Naive thymus-derived CD8-positive, alpha-beta T cell (primary cell): ENCODE measurements at regions not wholly inside any gene's neighbourhood (a gene's known extent, or its start where the extent isn't known, plus 50 kb on each side); places are given as distances from the start of the nearest gene placed in this dataset.
"Not testable (repeated sequence)": the region's sequence is repeated elsewhere in the genome, so short reads cannot be mapped to it uniquely, and the experiment has no call there.

Source experiments
- ATAC-seq, 2 donors: fragments of 150-1000 bp; cut with Tn5 transposase in 1 of 2; sonication (Bioruptor Pico), chemical (Tn5 transposase) in 1 of 2; 1 replicate in 1 of 2; 2 replicates in 1 of 2; pipeline ENCODE4 v1.10.0; 2021; ENCODE audit warnings: mild to moderate bottlenecking in 2 of 2, moderate library complexity in 2 of 2
- POLR2A ChIA-PET: fragments of 350-600 bp; sonication (Branson Sonifier 250); formaldehyde crosslinking; loops from one replicate; lab custom pipeline; 2021; ENCODE audit warnings: antibody characterized with exemption; lab: Charles Lee
- DNase-seq, 10 donors: peaks; one replicate each; pipeline versions ENCODE4 v3.0.0 to v3.0.0-alpha.2; 2020 to 2022
- H3K27ac Mint-ChIP-seq, 10 donors: one replicate each; pipeline ENCODE4 v1.8.0; 2020 to 2022; ENCODE audit warnings: mild to moderate bottlenecking in 10 of 10, mixed read lengths in 10 of 10, moderate library complexity in 4 of 10, inconsistent platforms in 1 of 10
- H3K27me3 Mint-ChIP-seq, 5 donors: one replicate each; pipeline ENCODE4 v1.8.0; 2021 to 2022; ENCODE audit warnings: mixed read lengths in 5 of 5
- H3K36me3 Mint-ChIP-seq, 3 donors: one replicate each; pipeline ENCODE4 v1.8.0; 2020 to 2022; ENCODE audit warnings: mixed read lengths in 3 of 3, mild to moderate bottlenecking in 2 of 3, inconsistent platforms in 1 of 3
- H3K4me1 Mint-ChIP-seq, 4 donors: one replicate each; pipeline ENCODE4 v1.8.0; 2021 to 2022; ENCODE audit warnings: mixed read lengths in 4 of 4
- H3K4me3 Mint-ChIP-seq, 10 donors: one replicate each; pipeline ENCODE4 v1.8.0; 2020 to 2022; ENCODE audit warnings: mild to moderate bottlenecking in 10 of 10, mixed read lengths in 10 of 10, moderate library complexity in 6 of 10, inconsistent platforms in 1 of 10
- H3K9me3 Mint-ChIP-seq, 9 donors: one replicate each; pipeline ENCODE4 v1.8.0; 2020 to 2022; ENCODE audit warnings: mixed read lengths in 9 of 9, mild to moderate bottlenecking in 3 of 9, inconsistent platforms in 1 of 9, moderate library complexity in 1 of 9

DNA sequence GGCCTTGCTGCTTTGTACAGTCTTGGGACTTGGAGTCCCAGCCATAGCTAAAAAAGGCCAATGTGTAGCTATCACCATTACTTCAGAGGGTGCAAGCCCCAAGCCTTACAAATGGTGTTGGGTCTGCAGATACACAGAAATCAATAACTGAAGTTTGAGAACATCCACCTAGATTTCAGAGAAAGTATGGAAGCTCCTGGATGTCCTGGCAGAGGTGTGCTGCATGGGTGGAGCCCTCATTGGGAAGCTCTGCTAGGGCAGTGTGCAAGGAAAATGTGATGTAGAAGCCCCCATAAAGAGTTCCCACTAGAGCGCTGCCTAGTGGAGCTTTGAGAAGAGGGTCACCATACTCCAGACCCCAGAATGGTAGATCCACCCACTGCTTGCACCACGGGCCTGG, 626.7 kb upstream of the COX7C start:
- Mint-ChIP-seq H3K9me3 (peaks cover 0 to 37% (median 9%) of the 10 kb centered on the region in 9 donors), H3K27ac (no peak overlapping the region), H3K36me3 (peaks cover 0 to 5% (median 0%) of the 10 kb centered on the region in 3 donors), H3K27me3 (no peaks in the 10 kb centered on the region), H3K4me1 (no peaks in the 10 kb centered on the region), H3K4me3 (no peak overlapping the region)
- DNase-seq (no peak), ATAC-seq (no peak)
- POLR2A ChIA-PET = no interaction called here

- DNase-seq, H3K36me3 Mint-ChIP-seq, H3K4me3 Mint-ChIP-seq, H3K4me1 Mint-ChIP-seq, ATAC-seq, POLR2A ChIA-PET, H3K27ac Mint-ChIP-seq, H3K27me3 Mint-ChIP-seq: not testable (repeated sequence)
- peaks cover 0 to 33% (median 11%) of the 10 kb centered on the region in 9 donors for H3K9me3 Mint-ChIP-seq
Observed at GRCh38 chr5:85994653-85995052, 623.1 kb upstream of the COX7C start.

DNA sequence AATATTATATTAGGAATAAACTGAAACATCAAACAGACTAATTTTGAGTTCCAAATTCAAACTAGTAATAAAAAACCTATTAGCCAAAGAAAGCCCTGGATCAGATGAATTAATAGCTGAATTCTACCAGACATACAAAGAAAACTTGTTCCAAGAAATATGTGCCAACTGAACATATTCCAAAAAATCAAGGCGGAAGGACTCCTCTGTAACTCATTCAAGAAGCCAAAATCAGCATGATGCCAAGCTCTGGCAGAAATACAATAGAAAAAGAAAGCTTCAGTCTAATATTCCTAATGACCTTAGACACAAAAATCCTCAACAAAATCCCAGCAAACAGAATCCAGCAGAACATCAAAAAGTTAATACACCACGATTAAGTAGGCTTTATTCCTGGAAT, 619.1 kb upstream of the COX7C start:
- Mint-ChIP-seq H3K4me3 (no peak overlapping the region), H3K4me1 (no peaks in the 10 kb centered on the region), H3K27ac (no peak overlapping the region), H3K27me3 (no peaks in the 10 kb centered on the region), H3K9me3 (peaks cover 0 to 12% (median 4%) of the 10 kb centered on the region in 9 donors), H3K36me3 (no peaks in the 10 kb centered on the region)
- POLR2A ChIA-PET = no interaction called here
- no peak for ATAC-seq
- no peak for DNase-seq

- Mint-ChIP-seq H3K27ac (no peak overlapping the region), H3K4me1 (no peaks in the 10 kb centered on the region), H3K27me3 (no peaks in the 10 kb centered on the region), H3K36me3 (no peaks in the 10 kb centered on the region), H3K4me3 (no peak overlapping the region), H3K9me3 (peaks cover 0 to 26% (median 14%) of the 10 kb centered on the region in 9 donors)
- no peak for ATAC-seq
- POLR2A ChIA-PET = no interaction called here
- DNase-seq = no peak
Observed at GRCh38 chr5:86008293-86008692, 609.4 kb upstream of the COX7C start.

DNA sequence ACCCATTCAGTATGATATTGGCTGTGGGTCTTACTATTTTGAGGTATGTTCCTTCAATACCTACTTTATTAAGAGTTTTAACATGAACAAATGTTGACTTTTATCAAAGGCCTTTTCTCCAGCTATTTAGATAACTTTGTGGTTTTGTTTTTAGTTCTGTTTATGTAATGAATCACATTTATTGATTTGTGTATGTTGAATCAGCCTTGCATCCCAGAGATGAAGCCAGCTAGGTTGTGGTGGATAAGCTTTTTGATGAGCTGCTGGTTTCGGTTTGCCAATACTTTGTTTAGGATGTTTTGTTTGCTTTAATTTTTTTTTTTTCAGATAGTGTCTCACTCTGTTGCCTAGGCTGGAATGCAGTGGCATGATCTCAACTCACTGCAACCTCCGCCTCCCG, 609.0 kb upstream of the COX7C start:
- Mint-ChIP-seq H3K27ac (no peak overlapping the region), H3K4me3 (no peak overlapping the region)

DNA sequence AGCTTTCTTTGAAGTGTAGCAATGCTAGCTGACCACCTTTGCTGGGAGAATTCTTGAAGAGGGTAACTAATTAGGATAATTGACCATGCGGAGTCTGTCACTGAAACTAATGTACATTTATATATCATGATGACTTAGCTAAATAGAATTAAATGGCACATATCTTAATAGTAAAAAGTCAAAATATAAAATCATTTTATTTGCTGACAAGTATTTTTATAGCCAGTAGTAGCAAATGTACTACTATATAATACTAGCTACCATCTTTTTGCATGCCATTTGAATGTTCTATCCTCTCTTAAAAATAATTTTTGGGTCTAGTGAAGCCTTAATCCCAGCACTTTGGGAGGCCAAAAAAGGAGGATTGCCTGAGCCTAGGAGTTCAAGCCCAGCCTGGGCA, 605.8 kb upstream of the COX7C start:
- POLR2A ChIA-PET = no interaction called here
- Mint-ChIP-seq H3K27me3 (no peaks in the 10 kb centered on the region), H3K4me3 (no peak overlapping the region), H3K4me1 (no peaks in the 10 kb centered on the region), H3K36me3 (no peaks in the 10 kb centered on the region), H3K27ac (no peak overlapping the region), H3K9me3 (peaks cover 0 to 26% (median 13%) of the 10 kb centered on the region in 9 donors)
- ATAC-seq (no peak), DNase-seq (no peak)

More for the DNA sequence above, 609.0 kb upstream of the COX7C start:
- peaks cover 0 to 26% (median 14%) of the 10 kb centered on the region in 9 donors for H3K9me3 Mint-ChIP-seq
- ATAC-seq (no peak), DNase-seq (no peak)
- no peaks in the 10 kb centered on the region for H3K36me3 Mint-ChIP-seq
- no peaks in the 10 kb centered on the region for H3K4me1 Mint-ChIP-seq
- no peaks in the 10 kb centered on the region for H3K27me3 Mint-ChIP-seq
- POLR2A ChIA-PET = no interaction called here

DNA sequence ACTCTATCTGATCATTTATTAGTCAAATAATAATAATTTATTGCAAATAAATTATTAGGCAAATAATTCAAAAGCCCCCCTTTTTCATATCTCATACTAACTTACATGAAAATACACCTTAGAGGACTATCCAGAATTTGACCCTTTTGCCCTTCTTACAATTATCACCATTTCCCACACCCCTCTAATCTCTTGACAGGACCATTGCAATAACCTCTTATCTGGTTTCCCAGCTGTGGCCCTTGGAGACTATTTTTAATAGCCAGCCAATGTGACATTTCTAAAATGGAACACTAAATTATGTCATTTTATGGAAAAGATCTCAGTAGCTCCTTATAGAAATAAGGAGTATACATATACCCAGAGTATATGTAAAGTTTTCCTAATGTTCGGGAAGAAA, 588.4 kb upstream of the COX7C start:
- Mint-ChIP-seq H3K4me1 (no peaks in the 10 kb centered on the region), H3K9me3 (peaks cover 0 to 10% (median 3%) of the 10 kb centered on the region in 9 donors), H3K4me3 (no peak overlapping the region), H3K27ac (no peak overlapping the region), H3K36me3 (no peaks in the 10 kb centered on the region), H3K27me3 (no peaks in the 10 kb centered on the region)
- DNase-seq (no peak), ATAC-seq (no peak)
- POLR2A ChIA-PET = no interaction called here

DNA sequence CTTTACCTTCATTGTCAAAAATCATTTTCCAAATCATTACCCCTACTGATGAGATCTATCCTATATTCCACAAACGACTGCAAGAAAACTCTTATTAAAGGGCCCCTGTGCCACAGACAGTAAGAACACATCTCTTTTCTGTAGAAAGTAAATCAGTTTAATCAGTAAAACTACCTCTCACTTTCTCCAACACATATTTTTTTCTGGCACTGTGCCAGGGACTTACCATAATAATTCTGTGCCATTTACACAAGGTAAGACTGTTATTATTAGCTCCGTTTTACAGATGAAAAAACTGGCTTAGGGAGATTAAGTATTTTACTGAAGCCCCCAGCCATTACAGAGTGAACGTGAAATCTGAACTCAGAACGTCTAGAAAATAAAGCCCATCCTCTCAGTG, 587.0 kb upstream of the COX7C start:
- H3K27me3 Mint-ChIP-seq = no peaks in the 10 kb centered on the region
- POLR2A ChIA-PET = no interaction called here
- H3K4me1 Mint-ChIP-seq = no peaks in the 10 kb centered on the region
- no peak overlapping the region for H3K27ac Mint-ChIP-seq
- H3K9me3 Mint-ChIP-seq = peaks cover 0 to 16% (median 4%) of the 10 kb centered on the region in 9 donors
- H3K4me3 Mint-ChIP-seq = no peak overlapping the region
- H3K36me3 Mint-ChIP-seq = no peaks in the 10 kb centered on the region
- ATAC-seq (no peak), DNase-seq (no peak)

DNA sequence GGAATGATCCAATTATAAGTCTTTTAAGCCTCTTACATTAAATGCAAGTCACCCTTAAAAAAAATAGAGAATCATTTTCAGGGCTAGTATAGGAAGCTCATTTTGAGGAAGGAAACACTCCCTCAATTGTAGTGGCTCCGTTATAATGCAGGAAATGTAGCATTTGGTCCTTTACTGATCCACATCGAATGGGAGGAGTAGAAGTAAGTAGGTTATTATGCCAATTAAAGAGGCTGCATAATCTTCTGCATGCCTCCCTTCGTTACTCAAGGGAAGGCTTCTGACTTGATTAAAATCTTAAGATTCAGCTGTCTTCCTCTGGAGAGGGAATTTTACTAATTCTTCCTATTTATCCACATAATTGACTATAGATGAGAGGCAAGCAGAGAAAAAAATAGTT, 579.2 kb upstream of the COX7C start:
- Mint-ChIP-seq H3K9me3 (peaks cover 0 to 15% (median 7%) of the 10 kb centered on the region in 9 donors), H3K4me1 (no peaks in the 10 kb centered on the region), H3K27ac (no peak overlapping the region), H3K4me3 (no peak overlapping the region), H3K36me3 (no peaks in the 10 kb centered on the region), H3K27me3 (no peaks in the 10 kb centered on the region)
- ATAC-seq (no peak), DNase-seq (no peak)
- POLR2A ChIA-PET = no interaction called here

GRCh38 chr5:86039351-86039750, 578.4 kb upstream of the COX7C start:
- Mint-ChIP-seq H3K36me3 (no peaks in the 10 kb centered on the region), H3K4me3 (no peak overlapping the region), H3K27ac (no peak overlapping the region), H3K9me3 (peaks cover 0 to 10% (median 7%) of the 10 kb centered on the region in 9 donors), H3K4me1 (no peaks in the 10 kb centered on the region), H3K27me3 (no peaks in the 10 kb centered on the region)
- ATAC-seq = no peak
- no peak for DNase-seq
- POLR2A ChIA-PET = no interaction called here

DNA sequence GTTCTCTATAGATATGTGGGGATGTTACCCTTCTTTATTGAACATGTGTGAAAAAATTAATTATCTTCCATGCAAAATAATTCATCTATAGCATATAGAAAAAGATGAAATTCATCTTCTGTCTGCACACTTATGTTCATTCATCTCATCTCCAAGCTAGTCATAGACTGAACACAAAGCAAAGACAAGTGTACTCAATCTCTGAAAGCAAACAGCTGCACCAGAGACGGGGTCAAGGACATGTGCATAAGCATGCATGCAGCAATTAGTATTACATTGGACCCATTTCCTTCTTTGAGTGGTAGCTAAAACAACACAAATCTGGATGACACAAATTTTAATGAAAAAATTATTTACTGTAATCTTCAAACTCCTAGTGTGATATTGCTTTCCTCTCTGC, 547.0 kb upstream of the COX7C start:
- Mint-ChIP-seq H3K4me1 (no peaks in the 10 kb centered on the region), H3K9me3 (peaks cover 0 to 8% (median 0%) of the 10 kb centered on the region in 9 donors), H3K4me3 (no peak overlapping the region), H3K27ac (no peak overlapping the region), H3K36me3 (no peaks in the 10 kb centered on the region), H3K27me3 (no peaks in the 10 kb centered on the region)
- ATAC-seq = no peak
- POLR2A ChIA-PET = no interaction called here
- DNase-seq = no peak

GRCh38 chr5:86074297-86074696, 543.4 kb upstream of the COX7C start:
- H3K36me3 Mint-ChIP-seq = no peaks in the 10 kb centered on the region
- peaks cover 0 to 3% (median 0%) of the 10 kb centered on the region in 9 donors for H3K9me3 Mint-ChIP-seq
- H3K27me3 Mint-ChIP-seq = no peaks in the 10 kb centered on the region
- no peak overlapping the region for H3K4me3 Mint-ChIP-seq
- POLR2A ChIA-PET = no interaction called here
- H3K27ac Mint-ChIP-seq = no peak overlapping the region
- H3K4me1 Mint-ChIP-seq = no peaks in the 10 kb centered on the region
- DNase-seq (no peak), ATAC-seq (no peak)

- no peaks in the 10 kb centered on the region for H3K4me1 Mint-ChIP-seq
- H3K27ac Mint-ChIP-seq = no peak overlapping the region
- H3K36me3 Mint-ChIP-seq = no peaks in the 10 kb centered on the region
- POLR2A ChIA-PET = no interaction called here
- H3K4me3 Mint-ChIP-seq = no peak overlapping the region
- DNase-seq (no peak), ATAC-seq (no peak)
- no peaks in the 10 kb centered on the region for H3K27me3 Mint-ChIP-seq
- peaks cover 0 to 7% (median 0%) of the 10 kb centered on the region in 9 donors for H3K9me3 Mint-ChIP-seq
Observed at GRCh38 chr5:86075139-86075538, 542.6 kb upstream of the COX7C start.

DNA sequence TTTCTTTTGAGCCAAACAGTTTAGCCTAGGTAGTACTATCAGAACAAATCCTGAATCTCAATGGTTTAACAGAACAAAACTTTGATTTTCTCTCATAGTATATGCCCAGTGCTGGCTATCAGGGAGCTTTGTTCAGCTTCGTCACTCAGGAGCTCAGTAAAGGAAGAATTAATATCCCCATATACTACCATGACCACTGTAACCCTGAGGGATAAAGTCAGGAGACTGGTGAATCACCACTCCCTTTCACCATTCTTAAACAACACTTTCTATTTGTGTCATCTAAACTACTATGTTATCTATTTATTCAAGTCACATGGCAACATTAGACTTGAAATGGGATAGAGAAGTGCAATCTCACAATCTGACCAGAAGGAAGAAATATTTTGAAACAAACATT, 522.6 kb upstream of the COX7C start:
- ATAC-seq (no peak), DNase-seq (no peak)
- H3K36me3 Mint-ChIP-seq = no peaks in the 10 kb centered on the region
- H3K4me3 Mint-ChIP-seq = no peak overlapping the region
- H3K9me3 Mint-ChIP-seq = peaks cover 0 to 10% (median 0%) of the 10 kb centered on the region in 9 donors
- H3K4me1 Mint-ChIP-seq = no peaks in the 10 kb centered on the region
- no peaks in the 10 kb centered on the region for H3K27me3 Mint-ChIP-seq
- H3K27ac Mint-ChIP-seq = no peak overlapping the region
- POLR2A ChIA-PET = no interaction called here
